Inflammatory macrophage treated with lipopolysaccharide for 1 hour (primary cell): ENCODE measurements at regions not wholly inside any gene's neighbourhood (a gene's known extent, or its start where the extent isn't known, plus 50 kb on each side); places are given as distances from the start of the nearest gene placed in this dataset.
A peak's percentile ranks its signal among the peaks of the same experiment; 100 is the strongest.
"Not testable (repeated sequence)": the region's sequence is repeated elsewhere in the genome, so short reads cannot be mapped to it uniquely, and the experiment has no call there.

Experiments
- DNase-seq, 2 donors: peaks; one replicate each; pipeline ENCODE4 v3.0.0-alpha.2; 2020 to 2022

DNA sequence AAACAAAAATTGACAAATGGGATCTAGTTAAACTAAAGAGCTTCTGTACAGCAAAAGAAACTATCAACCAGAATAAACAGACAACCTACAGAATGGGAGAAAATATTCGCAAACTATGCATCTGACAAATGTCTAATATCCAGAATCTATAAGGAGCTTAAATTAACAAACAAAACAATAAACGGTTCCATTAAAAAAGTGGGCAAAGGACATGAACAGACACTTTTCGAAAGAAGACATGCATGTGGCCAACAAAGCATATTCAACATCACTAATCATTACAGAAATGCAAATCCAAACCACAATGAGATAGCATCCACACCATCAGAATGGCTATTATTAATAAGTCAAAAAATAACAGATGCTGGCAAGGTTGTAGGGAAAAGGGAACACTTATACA lies 50.5 kb upstream of the MED13L start:
- DNase-seq: not testable (repeated sequence)

DNA sequence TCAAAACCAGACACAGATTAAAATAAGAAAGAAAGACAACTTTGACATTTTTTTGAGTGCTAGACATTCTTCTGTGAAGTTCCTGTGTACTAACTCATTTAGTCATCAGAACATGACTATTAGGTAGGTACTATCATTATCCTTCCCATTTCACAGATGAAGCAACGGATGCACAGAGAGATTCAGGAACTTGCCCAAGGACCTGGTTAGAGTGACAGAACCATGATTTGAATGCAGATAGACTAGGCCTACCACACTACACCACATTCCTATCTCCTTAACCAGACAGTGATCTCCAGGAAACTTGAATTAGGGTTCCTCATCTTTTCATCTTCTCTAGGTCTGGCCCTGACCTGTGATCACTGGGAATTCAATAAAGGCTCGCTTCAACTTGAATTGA lies 54.4 kb upstream of the MED13L start:
- DNase-seq: peak; percentile 66 to 83

DNA sequence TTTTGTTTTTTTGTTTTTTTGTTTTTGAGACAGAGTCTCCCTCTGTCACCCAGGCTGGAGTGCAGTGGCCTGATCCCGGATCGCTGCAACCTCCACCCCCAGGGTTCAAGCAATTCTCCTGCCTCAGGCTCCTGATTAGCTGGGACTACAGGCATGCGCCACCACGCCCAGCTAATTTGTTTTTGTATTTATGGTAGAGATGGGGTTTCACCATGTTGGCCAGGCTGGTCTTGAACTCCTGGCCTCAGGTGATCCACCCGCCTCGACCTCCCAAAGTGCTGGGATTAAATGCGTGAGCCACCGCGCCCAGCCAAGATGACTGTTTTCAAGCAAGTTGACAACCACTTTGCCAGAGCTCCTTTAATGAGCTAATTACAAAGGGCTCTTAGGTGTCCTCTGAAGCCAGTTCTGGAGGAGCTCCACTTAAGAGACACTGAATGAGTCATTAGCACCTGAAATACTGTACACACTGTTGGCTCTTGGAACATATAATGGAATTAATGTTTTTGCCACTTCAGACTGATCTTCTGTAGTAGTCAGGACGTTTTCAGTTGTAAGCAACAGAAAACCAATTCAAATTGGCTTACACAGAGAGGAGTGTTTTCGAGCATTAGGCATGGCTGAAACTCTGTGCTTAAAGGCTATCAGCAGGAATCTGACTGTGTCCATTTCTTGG lies 55.4 kb upstream of the MED13L start:
- DNase-seq: no peak

- DNase-seq: no peak
These were observed 55.9 kb upstream of the MED13L start for GRCh38 chr12:116333402-116333801.

GRCh38 chr12:116336542-116337065 lies 59.1 kb upstream of the MED13L start:
- DNase-seq: peak; percentile 98 to 99

GRCh38 chr12:116337312-116337711 lies 59.8 kb upstream of the MED13L start:
- no peak for DNase-seq

- peak; percentile 58 to 86 for DNase-seq
These were observed 60.8 kb upstream of the MED13L start for GRCh38 chr12:116338064-116338846.

DNA sequence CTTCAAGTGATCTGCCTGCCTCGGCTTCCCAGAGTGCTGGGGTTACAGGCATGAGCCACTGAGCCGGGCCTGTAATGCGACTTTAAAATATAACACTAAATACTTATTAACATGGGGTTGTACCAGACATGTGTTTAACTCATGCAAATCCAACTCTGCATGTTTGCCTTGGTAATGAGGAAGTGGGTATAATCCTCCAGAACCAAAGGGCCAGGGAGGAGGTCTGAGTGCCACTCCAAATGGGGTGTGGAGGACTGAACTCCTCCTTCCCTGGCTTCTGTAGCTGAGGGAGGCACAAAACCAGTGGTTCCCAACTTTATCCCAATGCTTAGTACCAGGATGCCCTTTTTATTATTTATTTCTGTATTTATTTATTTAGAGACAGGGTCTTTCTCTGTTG lies 61.6 kb upstream of the MED13L start:
- peak; percentile 38 to 52 for DNase-seq

- DNase-seq: peak; percentile 76 to 95
These were observed 62.4 kb upstream of the MED13L start for GRCh38 chr12:116339800-116340371.

DNA sequence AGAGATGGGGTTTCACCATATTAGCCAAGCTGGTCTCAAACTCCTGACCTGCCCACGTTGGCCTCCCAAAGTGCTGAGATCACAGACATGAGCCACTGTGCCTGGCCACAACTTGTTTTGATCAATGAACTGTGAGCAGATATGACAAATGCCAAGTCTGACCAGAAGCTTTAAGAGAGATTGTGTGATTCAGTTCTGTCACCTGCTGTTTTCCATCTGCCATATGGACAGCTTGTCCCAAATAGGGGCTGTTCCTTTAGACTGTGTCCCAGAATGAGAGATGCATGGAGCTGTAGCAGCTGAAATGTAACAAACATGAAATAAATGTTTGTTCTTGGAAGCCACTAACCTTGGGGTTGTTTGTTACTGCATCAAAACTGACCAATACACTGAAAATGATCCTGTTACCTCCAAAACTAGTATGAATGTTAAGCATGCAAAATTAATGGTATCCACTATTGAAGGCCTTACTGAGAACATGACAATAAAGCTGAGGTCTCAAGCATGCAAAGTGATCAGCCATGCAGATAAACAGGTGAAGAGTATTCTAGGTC lies 65.9 kb upstream of the MED13L start:
- no peak for DNase-seq

DNA sequence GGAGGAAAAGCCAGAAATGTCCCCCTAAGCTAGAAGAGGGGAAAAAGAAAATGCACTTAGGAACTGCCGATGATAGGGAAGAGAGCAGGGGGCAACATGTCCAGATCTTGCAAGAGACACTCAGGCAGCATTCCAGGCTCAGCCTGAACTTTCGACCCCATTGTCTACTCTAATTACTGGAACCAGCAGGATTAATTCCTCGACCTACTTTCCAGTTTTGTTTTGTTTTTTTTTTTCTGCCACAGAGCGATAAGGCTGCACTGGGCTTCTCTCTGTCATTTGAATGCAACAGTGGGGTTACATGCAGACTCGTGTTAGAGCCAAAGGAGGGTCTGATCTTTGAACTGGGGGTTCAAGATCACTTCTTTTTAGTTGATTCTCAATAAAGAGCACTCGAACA lies 68.7 kb upstream of the MED13L start:
- DNase-seq: no peak

DNA sequence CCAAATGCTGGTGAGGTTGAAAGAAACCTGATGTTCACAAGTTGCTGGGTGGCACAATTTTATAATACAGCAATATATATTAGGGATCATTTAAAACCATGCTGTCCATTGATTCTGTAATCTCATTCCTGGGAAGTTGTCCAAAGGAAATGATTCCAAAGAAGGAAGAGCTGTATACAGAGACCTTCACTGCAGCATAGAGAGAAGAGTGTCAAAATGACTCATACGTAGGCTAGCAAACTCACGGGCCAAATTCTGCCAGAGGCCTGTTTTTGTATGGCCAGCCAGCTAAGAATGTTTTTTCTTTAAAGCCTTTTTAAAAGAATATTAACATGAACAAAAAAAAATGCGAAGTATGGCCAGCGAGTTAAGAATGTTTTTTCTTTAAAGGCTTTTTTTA lies 69.2 kb upstream of the MED13L start:
- DNase-seq: no peak

DNA sequence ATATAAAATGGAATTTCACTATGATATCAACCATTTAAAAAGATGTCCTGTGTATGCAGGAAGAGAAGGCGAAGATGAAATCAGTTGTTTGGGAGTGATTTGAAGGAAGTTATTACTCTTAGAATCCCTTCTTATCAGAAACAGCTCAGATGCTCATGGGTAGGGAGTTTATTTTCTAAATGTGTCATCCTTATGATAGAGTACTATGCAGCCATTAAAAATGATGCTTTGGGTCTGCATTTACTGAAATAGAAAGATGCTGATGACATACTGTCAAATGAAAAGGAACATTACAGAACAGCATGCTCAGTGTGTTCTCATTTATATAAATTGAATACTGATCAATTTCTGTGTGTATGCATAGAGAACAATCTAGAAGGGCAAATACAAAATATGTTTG lies 69.8 kb upstream of the MED13L start:
- no peak for DNase-seq

DNA sequence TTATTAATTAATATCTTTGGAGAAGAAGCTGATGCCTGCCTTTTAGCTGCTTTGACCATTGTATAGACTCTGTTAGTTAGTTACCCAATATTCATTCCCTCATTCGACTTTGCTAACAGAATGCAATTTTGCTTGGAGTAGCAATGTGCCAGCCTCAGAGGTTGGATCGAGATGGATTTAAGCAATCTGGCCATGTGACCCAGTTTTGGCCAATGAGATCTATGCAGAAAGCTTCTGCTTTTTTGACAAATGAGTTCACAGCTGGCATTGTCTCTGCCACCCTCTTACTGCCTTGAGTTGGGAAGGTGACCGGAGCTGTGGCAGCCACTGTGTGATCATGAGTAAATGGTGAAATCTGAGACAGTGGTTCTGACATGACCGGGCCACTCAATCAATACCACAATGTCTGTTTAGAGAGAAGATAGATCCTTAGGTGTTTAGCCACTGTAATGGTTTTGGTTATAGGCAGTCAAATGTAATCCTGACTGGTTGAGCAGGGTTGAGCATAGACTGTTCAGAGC lies 74.9 kb upstream of the MED13L start:
- DNase-seq: no peak

- DNase-seq: no peak
These were observed 76.5 kb upstream of the MED13L start for GRCh38 chr12:116353958-116354357.

GRCh38 chr12:116354534-116354933 lies 77.0 kb upstream of the MED13L start:
- no peak for DNase-seq

GRCh38 chr12:116354950-116355783 lies 77.7 kb upstream of the MED13L start:
- DNase-seq: peak in 1 of 2 donors; percentile 50

- DNase-seq: no peak
These were observed 81.0 kb upstream of the MED13L start for GRCh38 chr12:116358536-116358892.

DNA sequence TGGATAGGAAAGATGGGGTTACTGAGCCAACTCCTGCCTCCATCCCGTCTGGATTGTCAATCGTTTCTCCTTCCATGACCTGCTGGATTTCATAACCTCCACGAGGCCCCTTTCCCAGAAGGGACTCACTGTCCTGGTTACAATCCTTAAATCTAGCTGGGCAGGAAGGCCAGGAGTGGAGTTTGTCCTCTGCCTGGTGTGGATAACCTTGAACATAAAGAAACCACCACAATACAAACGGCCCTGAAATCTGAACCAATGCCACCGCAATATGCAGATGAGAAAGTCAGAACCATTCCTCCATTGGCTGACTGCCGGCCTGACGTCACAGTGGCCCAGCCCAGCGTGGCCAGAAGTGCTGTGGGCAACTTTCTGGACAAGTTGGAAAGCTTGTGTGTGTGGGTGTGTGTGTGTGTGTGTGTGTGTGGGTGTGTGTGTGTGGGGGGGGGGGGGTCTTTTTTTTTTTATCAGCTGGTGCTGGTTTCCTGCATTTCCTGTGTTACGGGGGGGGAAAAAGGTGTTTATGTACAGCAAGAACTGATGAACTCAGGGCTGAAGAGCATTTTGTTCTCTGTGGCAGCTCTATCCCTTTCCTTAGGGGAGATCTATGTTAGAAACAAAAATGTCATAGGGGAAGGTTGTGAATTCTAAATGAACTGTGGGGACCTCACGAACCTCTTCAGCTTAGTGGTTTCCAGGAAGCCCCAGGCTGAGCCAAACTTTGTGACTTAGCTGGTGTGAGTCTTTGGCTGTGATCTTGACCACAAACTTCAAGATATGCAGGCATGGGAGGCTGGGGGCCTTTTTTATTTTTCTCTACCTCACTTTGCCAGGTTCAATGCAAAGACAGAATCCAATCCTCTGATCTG lies 81.6 kb upstream of the MED13L start:
- DNase-seq: peak; percentile 86 to 92

DNA sequence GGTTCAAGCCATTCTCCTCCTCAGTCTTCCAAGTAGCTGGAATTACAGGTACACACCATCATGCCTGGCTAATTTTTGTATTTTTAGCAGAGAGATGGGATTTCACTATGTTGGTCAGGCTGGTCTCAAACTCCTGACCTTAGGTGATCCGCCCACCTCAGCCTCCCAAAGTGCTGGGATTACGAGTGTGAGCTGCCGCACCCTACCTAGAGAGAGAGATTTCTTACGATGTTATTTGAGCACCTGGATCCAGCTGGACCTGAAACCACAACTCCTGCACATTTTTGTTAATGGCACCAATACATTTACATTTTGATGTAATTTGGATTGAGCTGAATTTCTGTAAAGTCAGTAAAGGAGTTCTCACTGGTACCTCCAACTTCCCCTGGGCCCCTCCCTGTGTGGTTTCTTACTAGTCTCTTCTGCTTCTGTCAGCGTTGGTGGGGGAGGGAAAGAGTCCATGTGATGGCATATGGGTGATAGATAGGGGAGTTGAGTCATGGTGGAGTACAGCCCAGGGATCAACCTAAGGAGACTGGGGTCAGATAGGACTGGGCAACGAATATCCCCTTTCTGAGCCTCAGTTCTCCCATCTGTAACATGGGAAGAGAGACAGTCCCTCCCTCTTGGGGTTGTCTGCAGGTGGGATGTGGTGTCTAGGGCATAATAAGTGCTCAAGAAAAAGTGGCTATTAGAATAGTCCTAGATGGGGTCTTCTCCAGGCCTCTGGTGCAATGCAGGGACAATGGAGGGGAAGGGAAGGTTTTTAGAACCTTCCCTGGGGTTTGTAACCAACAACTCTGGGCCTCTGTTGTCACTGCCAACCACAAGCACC lies 83.3 kb upstream of the MED13L start:
- DNase-seq: peak; percentile 75 to 86
